ENCODE measurements at regions not wholly inside any gene's neighbourhood (a gene's known extent, or its start where the extent isn't known, plus 50 kb on each side); places are given as distances from the start of the nearest gene placed in this dataset.

- no TSS peak for BruUV-seq (replicated peaks)
- H3K36me3 ChIP-seq (ENCODE audit: low read depth): no peaks in the 10 kb centered on the region
- H3K4me3 ChIP-seq: no peak overlapping the region
- no peak for TF ChIP-seq CTCF (conservative IDR thresholded peaks at IDR 0.05)
- TF ChIP-seq EZH2 (IDR thresholded peaks at IDR 0.05; ENCODE audit: low read depth): no peak
- H3K27me3 ChIP-seq (ENCODE audit: insufficient read depth, low read depth): no peaks in the 10 kb centered on the region
- no peak overlapping the region for H3K4me2 ChIP-seq
- no peak overlapping the region for H3K27ac ChIP-seq
- H3F3A ChIP-seq (ENCODE audit: insufficient read depth, low read depth): no peaks in the 10 kb centered on the region
- no peak overlapping the region for H2AFZ ChIP-seq
- ChIA-PET POLR2A (ENCODE audit: unreplicated experiment) (no interaction called here), CTCF (no interaction called here)
- H4K20me1 ChIP-seq (ENCODE audit: insufficient read depth): no peaks in the 10 kb centered on the region
- H3K79me2 ChIP-seq (ENCODE audit: low read depth): no peaks in the 10 kb centered on the region
- H3K4me1 ChIP-seq (replicated peaks; ENCODE audit: insufficient read depth): no peaks in the 10 kb centered on the region
- no peak for DNase-seq
- H3K9me3 ChIP-seq (ENCODE audit: insufficient read depth, low read depth): no peaks in the 10 kb centered on the region
- intact Hi-C loops (cut with micrococcal nuclease; ENCODE audit: unreplicated experiment): loop anchor here (5.0 kb wide), 1 partner anchor 96 kb away; the partner anchor contains the start of gene CDK16
- no peaks in the 10 kb centered on the region for H3K9me2 ChIP-seq (ENCODE audit: insufficient read depth)
Observed at GRCh38 chrX:47313056-47313455, 57.3 kb upstream of the ZNF157 start.

- H3K4me2 ChIP-seq: no peak overlapping the region
Observed at GRCh38 chrX:47316276-47317025, 53.9 kb upstream of the ZNF157 start.

More at GRCh38 chrX:47316276-47317025, 53.9 kb upstream of the ZNF157 start:
- Histone ChIP-seq H3K27ac (no peak overlapping the region), H3F3A (ENCODE audit: insufficient read depth, low read depth) (no peaks in the 10 kb centered on the region), H3K9me3 (ENCODE audit: insufficient read depth, low read depth) (no peaks in the 10 kb centered on the region), H3K4me1 (replicated peaks; ENCODE audit: insufficient read depth) (no peaks in the 10 kb centered on the region), H3K79me2 (ENCODE audit: low read depth) (no peaks in the 10 kb centered on the region), H3K36me3 (ENCODE audit: low read depth) (no peaks in the 10 kb centered on the region), H2AFZ (no peak overlapping the region), H3K4me3 (no peak overlapping the region), H4K20me1 (ENCODE audit: insufficient read depth) (no peaks in the 10 kb centered on the region), H3K9me2 (ENCODE audit: insufficient read depth) (no peaks in the 10 kb centered on the region), H3K27me3 (ENCODE audit: insufficient read depth, low read depth) (no peaks in the 10 kb centered on the region)
- ChIA-PET POLR2A (ENCODE audit: unreplicated experiment) (no interaction called here), CTCF (no interaction called here)
- no peak for TF ChIP-seq CTCF (conservative IDR thresholded peaks at IDR 0.05)
- no peak for TF ChIP-seq EZH2 (IDR thresholded peaks at IDR 0.05; ENCODE audit: low read depth)
- intact Hi-C loops (cut with micrococcal nuclease; ENCODE audit: unreplicated experiment): no loop called here
- no TSS peak for BruUV-seq (replicated peaks)
- DNase-seq: no peak
